HepG2 (cell line): ENCODE measurements at regions not wholly inside any gene's neighbourhood (a gene's known extent, or its start where the extent isn't known, plus 50 kb on each side); places are given as distances from the start of the nearest gene placed in this dataset.

ENCODE experiments used
- ATAC-seq: fragments of 200-7000 bp; cut with Tn5 transposase; 3 replicates; pipeline ENCODE4 v1.9.1; 2020; ENCODE audit warnings: mild to moderate bottlenecking, moderate library complexity
- BruUV-seq: library from RNA; stranded (reverse); fragments of 400-500 nt; replicated peaks from 2 replicates; lab custom pipeline; 2021; lab: Mats Ljungman, UMichigan
- CTCF ChIA-PET: fragments of 300-600 bp; formaldehyde crosslinking; extraction: SDS; loops from one replicate; lab custom pipeline; 2021; ENCODE audit warnings: low total read pairs, inconsistent platforms, low intra/inter-chr PET ratio; lab: Yijun Ruan, JAX
- POLR2A ChIA-PET: fragments of 350-600 bp; sonication (Branson Sonifier 250); formaldehyde crosslinking; loops from one replicate; lab custom pipeline; 2020; ENCODE audit warnings: antibody characterized with exemption, inconsistent platforms; lab: Yijun Ruan, JAX
- DNase-seq: peaks from one replicate; pipeline ENCODE4 v3.0.0-alpha.2; 2015; ENCODE audit warnings: low spot score
- FAIRE-seq: peaks from 3 replicates; lab custom pipeline; 2011; peaks lifted over from hg19 to GRCh38; lab: Jason Lieb, UNC
- H2AFZ ChIP-seq: one replicate; pipeline ENCODE4 v1.6.1; 2011; ENCODE audit warnings: low read length, inconsistent platforms
- H3K27ac ChIP-seq: fragments of 300-600 bp; 3 replicates; pipeline ENCODE4 v1.8.0; 2011; ENCODE audit warnings: mixed run types, mild to moderate bottlenecking, mixed read lengths, low read length, inconsistent platforms; ENCODE audit not compliant: insufficient read depth; ENCODE audit errors: extremely low read length
- H3K27me3 ChIP-seq, 2 experiments: fragments of 200-600 bp in 1 of 2; 2 replicates in 1 of 2; 3 replicates in 1 of 2; pipeline versions ENCODE4 v1.6.0 to v1.8.0; 2011; ENCODE audit warnings: low read length in 2 of 2, mild to moderate bottlenecking in 2 of 2, moderate library complexity in 2 of 2, inconsistent platforms in 1 of 2; ENCODE audit not compliant: insufficient read depth in 2 of 2, control insufficient read depth in 1 of 2
- H3K36me3 ChIP-seq, 2 experiments: fragments of 200-600 bp in 1 of 2; replicated peaks in 1 of 2; 2 replicates in 1 of 2; 3 replicates in 1 of 2; pipeline versions ENCODE4 v1.5.1 to v1.8.0; 2011; ENCODE audit warnings: low read length in 2 of 2, inconsistent platforms in 1 of 2; ENCODE audit not compliant: insufficient read depth in 2 of 2, control insufficient read depth in 1 of 2
- H3K4me1 ChIP-seq: 2 replicates; pipeline ENCODE4 v1.5.1; 2012; ENCODE audit warnings: low read length, inconsistent platforms; ENCODE audit not compliant: insufficient read depth
- H3K4me2 ChIP-seq: 2 replicates; pipeline ENCODE4 v1.6.0; 2011; ENCODE audit warnings: low read depth, low read length, inconsistent platforms
- H3K4me3 ChIP-seq, 3 experiments: fragments of 200-600 bp in 1 of 3; sonication (generic), shearing (Covaris generic) in 1 of 3; replicated peaks in 1 of 3; 2 replicates each; pipeline ENCODE4 v1.5.1; 2011 to 2016; ENCODE audit warnings: low read length in 3 of 3, inconsistent platforms in 2 of 3, low read depth in 2 of 3, mild to moderate bottlenecking in 2 of 3, control low read depth in 1 of 3, mixed read lengths in 1 of 3; ENCODE audit not compliant: insufficient read depth in 1 of 3
- H3K79me2 ChIP-seq: one replicate; pipeline ENCODE4 v1.6.1; 2011; ENCODE audit warnings: low read length, inconsistent platforms; ENCODE audit not compliant: insufficient read depth
- H3K9ac ChIP-seq: 2 replicates; pipeline ENCODE4 v1.6.0; 2011; ENCODE audit warnings: mild to moderate bottlenecking, low read depth, low read length, inconsistent platforms; ENCODE audit not compliant: insufficient read depth
- H3K9me3 ChIP-seq: 2 replicates; pipeline ENCODE4 v1.5.1; 2012; ENCODE audit warnings: mild to moderate bottlenecking, low read length
- H4K20me1 ChIP-seq: 2 replicates; pipeline ENCODE4 v1.6.0; 2011; ENCODE audit warnings: inconsistent platforms, mild to moderate bottlenecking, low read length, moderate library complexity; ENCODE audit not compliant: insufficient read depth
- RERE ChIP-seq: IDR thresholded peaks from 2 replicates; pipeline ENCODE4 v1.6.1; 2016; ENCODE audit warnings: low read depth, missing genetic modification reagents, missing compliant biosample characterization
- ZBTB10 ChIP-seq: sonication (generic); formaldehyde crosslinking; IDR thresholded peaks from 2 replicates; pipeline ENCODE4 v1.4.0; 2020; ENCODE audit warnings: missing genetic modification reagents, borderline replicate concordance
- ZIK1 ChIP-seq: sonication (generic); formaldehyde crosslinking; IDR thresholded peaks from 2 replicates; pipeline ENCODE4 v1.5.0; 2020; ENCODE audit warnings: mild to moderate bottlenecking, low read depth, missing genetic modification reagents, borderline replicate concordance
- ZNF142 ChIP-seq: sonication (generic); formaldehyde crosslinking; IDR thresholded peaks from 2 replicates; pipeline ENCODE4 v1.4.0; 2020; ENCODE audit warnings: missing genetic modification reagents
- ZNF143 ChIP-seq: sonication (generic); formaldehyde crosslinking; IDR thresholded peaks from 2 replicates; pipeline ENCODE4 v1.4.0; 2020; ENCODE audit warnings: missing genetic modification reagents
- ZNF614 ChIP-seq: IDR thresholded peaks from 2 replicates; pipeline ENCODE4 v1.6.1; 2018; ENCODE audit warnings: missing biosample characterization, missing genetic modification reagents, inconsistent platforms, borderline replicate concordance
- WGBS: methylation state at CpG from one replicate; pipeline ENCODE4 v1.1.6; 2017; ENCODE audit warnings: low lambda C conversion rate; 5-methylcytosine and 5-hydroxymethylcytosine counted together
- in situ Hi-C: cut with HindIII; loops from 2 replicates; pipeline ENCODE4 v1.10.0; 2017; ENCODE audit warnings: low pct_unique_long_range_greater_than_20kb; ENCODE audit not compliant: extremely low pct_ligation_motif_present
- intact Hi-C: fragments of 100-400 bp; cut with micrococcal nuclease; formaldehyde crosslinking; loops from one replicate; pipeline ENCODE4 v1.10.0; 2022; ENCODE audit not compliant: unreplicated experiment

GRCh38 chr3:137845666-137846065 is 81.6 kb downstream of the SOX14 start:
- ChIA-PET POLR2A (no interaction called here), CTCF (no interaction called here)
- Histone ChIP-seq H3K4me2 (no peak overlapping the region), H3K9me3 (no peaks in the 10 kb centered on the region), H3K4me3 (no peak overlapping the region), H2AFZ (no peak overlapping the region), H3K4me1 (no peaks in the 10 kb centered on the region), H4K20me1 (no peaks in the 10 kb centered on the region), H3K9ac (no peak overlapping the region), H3K79me2 (no peaks in the 10 kb centered on the region), H3K27me3 (no peaks in the 10 kb centered on the region), H3K27ac (no peak overlapping the region), H3K36me3 (no peaks in the 10 kb centered on the region)
- WGBS, result 0% methylated on average over 3 of the region's 3 CpGs
- DNase-seq, result no peak
- intact Hi-C loops, result no loop called here
- in situ Hi-C loops, result no loop called here
- no peak for FAIRE-seq
- TF ChIP-seq ZNF142, result no peak
- no peak for TF ChIP-seq ZNF143
- no peak for TF ChIP-seq RERE
- no peak for TF ChIP-seq ZIK1 (CRISPR knock-in tag)
- no peak for TF ChIP-seq ZBTB10 (CRISPR knock-in tag)
- no peak for TF ChIP-seq ZNF614 (CRISPR knock-in tag)
- no peak for ATAC-seq
- no TSS peak for BruUV-seq
